Smooth muscle cell (in vitro differentiated cells): ENCODE measurements at regions not wholly inside any gene's neighbourhood (a gene's known extent, or its start where the extent isn't known, plus 50 kb on each side); places are given as distances from the start of the nearest gene placed in this dataset.

Experiments
- DNase-seq: peaks from one replicate; lab custom pipeline; 2025; ENCODE audit not compliant: unreplicated experiment; lab: John Stamatoyannopoulos, UW
- H2AFZ ChIP-seq: fragments of 200-600 bp; sonication (generic); 2 replicates; pipeline ENCODE4 v1.6.0; 2016; ENCODE audit warnings: antibody characterized with exemption, low read depth, mild to moderate bottlenecking
- H3F3A ChIP-seq: fragments of 200-600 bp; sonication (generic); 2 replicates; pipeline ENCODE4 v1.6.0; 2017; ENCODE audit warnings: antibody characterized with exemption, low read depth
- H3K27ac ChIP-seq: fragments of 200-600 bp; sonication (generic); 2 replicates; pipeline ENCODE4 v1.5.1; 2016; ENCODE audit warnings: low read depth, mild to moderate bottlenecking
- H3K27me3 ChIP-seq: fragments of 200-600 bp; sonication (generic); 2 replicates; pipeline ENCODE4 v1.6.1; 2016; ENCODE audit warnings: low read depth, mild to moderate bottlenecking
- H3K36me3 ChIP-seq: fragments of 200-600 bp; sonication (generic); 2 replicates; pipeline ENCODE4 v1.5.1; 2016; ENCODE audit warnings: low read depth
- H3K4me1 ChIP-seq: fragments of 200-600 bp; sonication (generic); 2 replicates; pipeline ENCODE4 v1.5.1; 2016; ENCODE audit warnings: low read depth
- H3K4me2 ChIP-seq: fragments of 200-600 bp; sonication (generic); 2 replicates; pipeline ENCODE4 v1.6.0; 2016; ENCODE audit warnings: mild to moderate bottlenecking
- H3K4me3 ChIP-seq: fragments of 200-600 bp; sonication (generic); 2 replicates; pipeline ENCODE4 v1.5.1; 2016; ENCODE audit warnings: mild to moderate bottlenecking
- H3K79me2 ChIP-seq: fragments of 200-600 bp; sonication (generic); 2 replicates; pipeline ENCODE4 v1.6.0; 2016; ENCODE audit warnings: low read depth, mild to moderate bottlenecking
- H3K9ac ChIP-seq: fragments of 200-600 bp; sonication (generic); 2 replicates; pipeline ENCODE4 v1.6.0; 2016; ENCODE audit warnings: low read depth
- H3K9me3 ChIP-seq: fragments of 200-600 bp; sonication (generic); replicated peaks from 2 replicates; pipeline ENCODE4 v1.5.1; 2016; ENCODE audit warnings: low read depth
- H4K20me1 ChIP-seq: fragments of 200-600 bp; sonication (generic); 2 replicates; pipeline ENCODE4 v1.6.0; 2016; ENCODE audit warnings: low read depth
- CTCF ChIP-seq: fragments of 200-600 bp; sonication (generic); IDR thresholded peaks from 2 replicates; pipeline ENCODE4 v1.5.1; 2017; ENCODE audit warnings: borderline replicate concordance, mild to moderate bottlenecking, antibody characterized with exemption; ENCODE audit not compliant: insufficient read depth, poor library complexity, severe bottlenecking
- WGBS: methylation state at CpG from one replicate; pipeline ENCODE4 v1.1.7; 2016; ENCODE audit warnings: low lambda C conversion rate; 5-methylcytosine and 5-hydroxymethylcytosine counted together

GRCh38 chr6:105935416-105935815 lies 150.7 kb upstream of the PRDM1 start:
- H3K4me3 ChIP-seq = no peak overlapping the region
- 89% methylated on average over 4 of the region's 4 CpGs for WGBS
- TF ChIP-seq CTCF = no peak

GRCh38 chr6:105934708-105935107 lies 151.4 kb upstream of the PRDM1 start:
- 91% methylated on average over 5 of the region's 5 CpGs for WGBS

More at GRCh38 chr6:105935416-105935815, 150.7 kb upstream of the PRDM1 start:
- Histone ChIP-seq H3K9ac (no peak overlapping the region), H2AFZ (no peak overlapping the region), H3K36me3 (no peaks in the 10 kb centered on the region), H3K9me3 (no peaks in the 10 kb centered on the region), H3K4me2 (no peak overlapping the region), H3K4me1 (no peaks in the 10 kb centered on the region), H3K27me3 (no peaks in the 10 kb centered on the region), H3K79me2 (no peaks in the 10 kb centered on the region), H3K27ac (no peak overlapping the region), H4K20me1 (no peaks in the 10 kb centered on the region), H3F3A (no peaks in the 10 kb centered on the region)
- no peak for DNase-seq

GRCh38 chr6:105932440-105932839 lies 153.7 kb upstream of the PRDM1 start:
- H3K27ac ChIP-seq = no peak overlapping the region
- no peaks in the 10 kb centered on the region for H3K36me3 ChIP-seq
- no peak for TF ChIP-seq CTCF
- WGBS = 46% methylated on average over 2 of the region's 2 CpGs
- DNase-seq = no peak
- H2AFZ ChIP-seq = no peak overlapping the region
- H3K9ac ChIP-seq = no peak overlapping the region
- H3K4me2 ChIP-seq = no peak overlapping the region
- H3K4me1 ChIP-seq = no peaks in the 10 kb centered on the region
- no peaks in the 10 kb centered on the region for H3F3A ChIP-seq
- no peaks in the 10 kb centered on the region for H3K27me3 ChIP-seq
- H3K9me3 ChIP-seq = no peaks in the 10 kb centered on the region
- no peaks in the 10 kb centered on the region for H3K79me2 ChIP-seq
- no peak overlapping the region for H3K4me3 ChIP-seq
- no peaks in the 10 kb centered on the region for H4K20me1 ChIP-seq

More at GRCh38 chr6:105934708-105935107, 151.4 kb upstream of the PRDM1 start:
- no peak for DNase-seq
- H3F3A ChIP-seq = no peaks in the 10 kb centered on the region
- H3K4me1 ChIP-seq = no peaks in the 10 kb centered on the region
- no peak overlapping the region for H3K4me3 ChIP-seq
- H3K9ac ChIP-seq = no peak overlapping the region
- no peak overlapping the region for H2AFZ ChIP-seq
- H3K36me3 ChIP-seq = no peaks in the 10 kb centered on the region
- no peaks in the 10 kb centered on the region for H3K9me3 ChIP-seq
- no peak overlapping the region for H3K4me2 ChIP-seq
- H4K20me1 ChIP-seq = no peaks in the 10 kb centered on the region
- no peaks in the 10 kb centered on the region for H3K27me3 ChIP-seq
- no peak for TF ChIP-seq CTCF
- no peak overlapping the region for H3K27ac ChIP-seq
- H3K79me2 ChIP-seq = no peaks in the 10 kb centered on the region

GRCh38 chr6:105929626-105930025 lies 156.5 kb upstream of the PRDM1 start:
- H3K27ac ChIP-seq = no peak overlapping the region
- H3K4me2 ChIP-seq = no peak overlapping the region
- no peaks in the 10 kb centered on the region for H3K9me3 ChIP-seq
- no peak for TF ChIP-seq CTCF
- no peaks in the 10 kb centered on the region for H3K79me2 ChIP-seq
- no peak overlapping the region for H2AFZ ChIP-seq
- no peak overlapping the region for H3K9ac ChIP-seq
- H3K27me3 ChIP-seq = no peaks in the 10 kb centered on the region
- no peaks in the 10 kb centered on the region for H4K20me1 ChIP-seq
- no peaks in the 10 kb centered on the region for H3F3A ChIP-seq
- no peak for DNase-seq
- no peak overlapping the region for H3K4me3 ChIP-seq
- H3K4me1 ChIP-seq = no peaks in the 10 kb centered on the region
- 89% methylated on average over 1 of the region's 1 CpG for WGBS
- no peaks in the 10 kb centered on the region for H3K36me3 ChIP-seq
